ENCODE measurements at regions not wholly inside any gene's neighbourhood (a gene's known extent, or its start where the extent isn't known, plus 50 kb on each side); places are given as distances from the start of the nearest gene placed in this dataset.

GRCh38 chr3:159127021-159127392 lies 325.2 kb downstream of the MFSD1 start:
- TF ChIP-seq CTCF (conservative IDR thresholded peaks at IDR 0.05; ENCODE audit: low read length) (no peak), EZH2phosphoT487 (IDR thresholded peaks at IDR 0.05; ENCODE audit: borderline replicate concordance, low read depth, low read length) (no peak)

Data from OCI-LY7 (cell line).